ENCODE measurements at regions not wholly inside any gene's neighbourhood (a gene's known extent, or its start where the extent isn't known, plus 50 kb on each side); places are given as distances from the start of the nearest gene placed in this dataset.

- Mint-ChIP-seq H3K4me1 (ENCODE audit: low read depth, unreplicated experiment) (no peaks in the 10 kb centered on the region), H3K27ac (ENCODE audit: unreplicated experiment) (no peak overlapping the region), H3K36me3 (ENCODE audit: low read depth, unreplicated experiment) (peaks cover 4% of the 10 kb centered on the region), H3K4me3 (ENCODE audit: unreplicated experiment) (no peak overlapping the region), H3K27me3 (ENCODE audit: low read depth, unreplicated experiment) (peaks cover 24% of the 10 kb centered on the region), H3K9me3 (ENCODE audit: unreplicated experiment) (peaks cover 8% of the 10 kb centered on the region)
- Histone ChIP-seq H3K4me2 (ENCODE audit: low read length) (no peak overlapping the region), H3K27ac (ENCODE audit: low read depth, low read length) (no peak overlapping the region), H2AFZ (ENCODE audit: low read depth, low read length) (no peak overlapping the region), H3K9ac (ENCODE audit: low read length) (no peak overlapping the region), H3K79me2 (ENCODE audit: insufficient read depth, low read length) (no peaks in the 10 kb centered on the region), H3K4me3 (ENCODE audit: insufficient read depth, low read depth, low read length) (no peak overlapping the region), H3K36me3 (ENCODE audit: insufficient read depth, low read length) (no peaks in the 10 kb centered on the region), H3K27me3 (ENCODE audit: insufficient read depth, low read length) (no peaks in the 10 kb centered on the region), H3K4me1 (ENCODE audit: insufficient read depth, low read length) (peaks cover 6% of the 10 kb centered on the region), H4K20me1 (ENCODE audit: insufficient read depth, low read length) (no peaks in the 10 kb centered on the region), H3K9me3 (ENCODE audit: insufficient read depth, low read depth, low read length) (peaks cover 2% of the 10 kb centered on the region)
- no peak for DNase-seq (ENCODE audit: low read depth)
- TF ChIP-seq EZH2 (IDR thresholded peaks at IDR 0.05; ENCODE audit: insufficient read depth, low read length) = no peak
- TF ChIP-seq, protein P1, sequence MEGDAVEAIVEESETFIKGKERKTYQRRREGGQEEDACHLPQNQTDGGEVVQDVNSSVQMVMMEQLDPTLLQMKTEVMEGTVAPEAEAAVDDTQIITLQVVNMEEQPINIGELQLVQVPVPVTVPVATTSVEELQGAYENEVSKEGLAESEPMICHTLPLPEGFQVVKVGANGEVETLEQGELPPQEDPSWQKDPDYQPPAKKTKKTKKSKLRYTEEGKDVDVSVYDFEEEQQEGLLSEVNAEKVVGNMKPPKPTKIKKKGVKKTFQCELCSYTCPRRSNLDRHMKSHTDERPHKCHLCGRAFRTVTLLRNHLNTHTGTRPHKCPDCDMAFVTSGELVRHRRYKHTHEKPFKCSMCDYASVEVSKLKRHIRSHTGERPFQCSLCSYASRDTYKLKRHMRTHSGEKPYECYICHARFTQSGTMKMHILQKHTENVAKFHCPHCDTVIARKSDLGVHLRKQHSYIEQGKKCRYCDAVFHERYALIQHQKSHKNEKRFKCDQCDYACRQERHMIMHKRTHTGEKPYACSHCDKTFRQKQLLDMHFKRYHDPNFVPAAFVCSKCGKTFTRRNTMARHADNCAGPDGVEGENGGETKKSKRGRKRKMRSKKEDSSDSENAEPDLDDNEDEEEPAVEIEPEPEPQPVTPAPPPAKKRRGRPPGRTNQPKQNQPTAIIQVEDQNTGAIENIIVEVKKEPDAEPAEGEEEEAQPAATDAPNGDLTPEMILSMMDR (IDR thresholded peaks at IDR 0.05; ENCODE audit: insufficient read depth, low read depth, low read length) = no peak
- FAIRE-seq = no peak
Observed at GRCh38 chr14:99066378-99066777, 205.6 kb downstream of the BCL11B start.

DNA sequence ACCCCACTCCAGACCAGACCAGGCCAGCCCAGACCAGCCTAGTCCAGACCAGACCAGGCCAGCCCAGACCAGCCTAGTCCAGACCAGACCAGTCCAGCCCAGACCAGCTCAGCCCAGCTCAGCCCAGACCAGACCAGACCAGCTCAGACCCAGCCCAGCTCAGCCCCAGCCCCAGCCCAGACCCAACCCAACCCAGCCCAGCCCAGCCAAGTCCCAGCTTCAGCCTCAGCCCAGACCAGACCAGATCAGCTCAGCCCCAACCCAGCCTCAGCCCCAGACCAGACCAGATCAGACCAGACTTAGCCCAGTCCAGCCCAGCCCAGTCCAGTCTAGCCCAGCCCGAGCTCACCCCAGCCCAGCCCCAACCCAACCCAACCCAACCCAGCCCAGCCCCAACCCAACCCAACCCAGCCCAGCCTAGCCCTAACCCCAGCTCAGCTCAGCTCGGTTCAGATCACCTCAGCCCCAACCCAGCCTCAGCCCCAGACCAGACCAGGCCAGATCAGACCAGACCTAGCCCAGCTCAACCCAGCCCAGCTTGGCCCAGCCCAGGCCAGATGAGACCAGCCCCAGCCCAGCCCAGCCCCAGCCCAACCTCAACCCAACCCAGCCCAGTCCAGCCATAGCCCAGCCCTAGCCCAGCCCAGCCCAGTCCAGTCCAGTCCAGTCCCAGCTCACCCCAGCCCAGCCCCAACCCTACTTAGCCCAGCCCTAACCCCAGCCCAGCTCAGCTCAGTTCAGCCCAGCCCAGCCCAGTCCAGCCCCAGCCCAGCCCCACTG lies 204.7 kb downstream of the BCL11B start:
- Histone ChIP-seq H3K27ac (ENCODE audit: low read depth, low read length) (no peak overlapping the region), H3K9ac (ENCODE audit: low read length) (no peak overlapping the region), H3K4me2 (ENCODE audit: low read length) (no peak overlapping the region), H2AFZ (ENCODE audit: low read depth, low read length) (no peak overlapping the region), H3K4me3 (ENCODE audit: insufficient read depth, low read depth, low read length) (no peak overlapping the region), H3K27me3 (ENCODE audit: insufficient read depth, low read length) (no peaks in the 10 kb centered on the region), H3K36me3 (ENCODE audit: insufficient read depth, low read length) (no peaks in the 10 kb centered on the region), H3K9me3 (ENCODE audit: insufficient read depth, low read depth, low read length) (peaks cover 2% of the 10 kb centered on the region), H3K4me1 (ENCODE audit: insufficient read depth, low read length) (peaks cover 6% of the 10 kb centered on the region), H3K79me2 (ENCODE audit: insufficient read depth, low read length) (no peaks in the 10 kb centered on the region), H4K20me1 (ENCODE audit: insufficient read depth, low read length) (no peaks in the 10 kb centered on the region)
- Mint-ChIP-seq H3K4me1 (ENCODE audit: low read depth, unreplicated experiment) (no peaks in the 10 kb centered on the region), H3K4me3 (ENCODE audit: unreplicated experiment) (no peak overlapping the region), H3K27ac (ENCODE audit: unreplicated experiment) (no peak overlapping the region), H3K27me3 (ENCODE audit: low read depth, unreplicated experiment) (peaks cover 21% of the 10 kb centered on the region), H3K9me3 (ENCODE audit: unreplicated experiment) (peaks cover 14% of the 10 kb centered on the region), H3K36me3 (ENCODE audit: low read depth, unreplicated experiment) (peaks cover 4% of the 10 kb centered on the region)
- DNase-seq (ENCODE audit: low read depth) = no peak
- no peak for TF ChIP-seq EZH2 (IDR thresholded peaks at IDR 0.05; ENCODE audit: insufficient read depth, low read length)
- TF ChIP-seq, protein P1 (IDR thresholded peaks at IDR 0.05; ENCODE audit: insufficient read depth, low read depth, low read length) = no peak
- no peak for FAIRE-seq

- no peak overlapping the region for H3K9ac ChIP-seq (ENCODE audit: low read length)
- Mint-ChIP-seq H3K9me3 (ENCODE audit: unreplicated experiment) (peaks cover 16% of the 10 kb centered on the region), H3K36me3 (ENCODE audit: low read depth, unreplicated experiment) (peaks cover 4% of the 10 kb centered on the region), H3K27me3 (ENCODE audit: low read depth, unreplicated experiment) (peaks cover 20% of the 10 kb centered on the region), H3K4me1 (ENCODE audit: low read depth, unreplicated experiment) (no peaks in the 10 kb centered on the region), H3K4me3 (ENCODE audit: unreplicated experiment) (no peak overlapping the region), H3K27ac (ENCODE audit: unreplicated experiment) (no peak overlapping the region)
- FAIRE-seq = no peak
- H3K79me2 ChIP-seq (ENCODE audit: insufficient read depth, low read length) = no peaks in the 10 kb centered on the region
- DNase-seq (ENCODE audit: low read depth) = no peak
- H2AFZ ChIP-seq (ENCODE audit: low read depth, low read length) = no peak overlapping the region
- peaks cover 6% of the 10 kb centered on the region for H3K4me1 ChIP-seq (ENCODE audit: insufficient read depth, low read length)
- H4K20me1 ChIP-seq (ENCODE audit: insufficient read depth, low read length) = no peaks in the 10 kb centered on the region
- no peak overlapping the region for H3K4me2 ChIP-seq (ENCODE audit: low read length)
- no peak overlapping the region for H3K4me3 ChIP-seq (ENCODE audit: insufficient read depth, low read depth, low read length)
- H3K27ac ChIP-seq (ENCODE audit: low read depth, low read length) = no peak overlapping the region
- H3K9me3 ChIP-seq (ENCODE audit: insufficient read depth, low read depth, low read length) = peaks cover 2% of the 10 kb centered on the region
- no peaks in the 10 kb centered on the region for H3K27me3 ChIP-seq (ENCODE audit: insufficient read depth, low read length)
- TF ChIP-seq EZH2 (IDR thresholded peaks at IDR 0.05; ENCODE audit: insufficient read depth, low read length) = no peak
- TF ChIP-seq, protein P1 (IDR thresholded peaks at IDR 0.05; ENCODE audit: insufficient read depth, low read depth, low read length) = no peak
- H3K36me3 ChIP-seq (ENCODE audit: insufficient read depth, low read length) = no peaks in the 10 kb centered on the region
Observed at GRCh38 chr14:99067927-99068326, 204.1 kb downstream of the BCL11B start.

Measured in astrocyte (in vitro differentiated cells and primary cell).